ENCODE measurements at regions not wholly inside any gene's neighbourhood (a gene's known extent, or its start where the extent isn't known, plus 50 kb on each side); places are given as distances from the start of the nearest gene placed in this dataset.

GRCh38 chr16:63752347-63752746 lies 1369.5 kb downstream of the CDH11 start:
- Histone ChIP-seq H3K9me2 (replicated peaks; ENCODE audit: insufficient read depth, low read length) (no peaks in the 10 kb centered on the region), H3K4me1 (ENCODE audit: low read length) (no peaks in the 10 kb centered on the region), H3K4me3 (ENCODE audit: low read length) (no peak overlapping the region), H3K9ac (ENCODE audit: low read length) (no peak overlapping the region), H3K4me2 (ENCODE audit: low read depth, low read length) (no peak overlapping the region), H3K79me2 (ENCODE audit: low read length) (no peaks in the 10 kb centered on the region), H2AFZ (ENCODE audit: low read length) (no peak overlapping the region), H3F3A (ENCODE audit: insufficient read depth, low read length) (no peaks in the 10 kb centered on the region), H4K20me1 (ENCODE audit: insufficient read depth, low read length) (no peaks in the 10 kb centered on the region), H3K27ac (ENCODE audit: low read length) (no peak overlapping the region), H3K9me3 (replicated peaks; ENCODE audit: insufficient read depth, low read length) (no peaks in the 10 kb centered on the region), H3K27me3 (replicated peaks; ENCODE audit: insufficient read depth, low read length) (no peaks in the 10 kb centered on the region), H3K36me3 (replicated peaks; ENCODE audit: insufficient read depth, low read length) (no peaks in the 10 kb centered on the region)
- TF ChIP-seq EZH2phosphoT487 (IDR thresholded peaks at IDR 0.05; ENCODE audit: low read length) (no peak), CTCF (IDR thresholded peaks at IDR 0.05; ENCODE audit: low read length) (no peak), EZH2 (optimal IDR thresholded peaks at IDR 0.05; ENCODE audit: low read depth, low read length) (no peak)
- DNase-seq = no peak

- no peak overlapping the region for H3K9ac ChIP-seq (ENCODE audit: low read length)
- no peaks in the 10 kb centered on the region for H3K27me3 ChIP-seq (replicated peaks; ENCODE audit: insufficient read depth, low read length)
- no peaks in the 10 kb centered on the region for H3K9me3 ChIP-seq (replicated peaks; ENCODE audit: insufficient read depth, low read length)
- no peaks in the 10 kb centered on the region for H3K9me2 ChIP-seq (replicated peaks; ENCODE audit: insufficient read depth, low read length)
- no peaks in the 10 kb centered on the region for H3F3A ChIP-seq (ENCODE audit: insufficient read depth, low read length)
- H3K36me3 ChIP-seq (replicated peaks; ENCODE audit: insufficient read depth, low read length) = no peaks in the 10 kb centered on the region
- no peak for DNase-seq
- H3K4me3 ChIP-seq (ENCODE audit: low read length) = no peak overlapping the region
- H2AFZ ChIP-seq (ENCODE audit: low read length) = no peak overlapping the region
- no peaks in the 10 kb centered on the region for H4K20me1 ChIP-seq (ENCODE audit: insufficient read depth, low read length)
- no peak overlapping the region for H3K27ac ChIP-seq (ENCODE audit: low read length)
- TF ChIP-seq EZH2 (optimal IDR thresholded peaks at IDR 0.05; ENCODE audit: low read depth, low read length) = no peak
- TF ChIP-seq CTCF (IDR thresholded peaks at IDR 0.05; ENCODE audit: low read length) = no peak
- TF ChIP-seq EZH2phosphoT487 (IDR thresholded peaks at IDR 0.05; ENCODE audit: low read length) = no peak
- H3K4me1 ChIP-seq (ENCODE audit: low read length) = no peaks in the 10 kb centered on the region
- H3K79me2 ChIP-seq (ENCODE audit: low read length) = no peaks in the 10 kb centered on the region
- H3K4me2 ChIP-seq (ENCODE audit: low read depth, low read length) = no peak overlapping the region
These were observed 1372.6 kb downstream of the CDH11 start for GRCh38 chr16:63749276-63749675.

- no peak for DNase-seq
- Histone ChIP-seq H3K4me1 (ENCODE audit: low read length) (no peaks in the 10 kb centered on the region), H3K79me2 (ENCODE audit: low read length) (no peaks in the 10 kb centered on the region), H3K27me3 (replicated peaks; ENCODE audit: insufficient read depth, low read length) (no peaks in the 10 kb centered on the region), H4K20me1 (ENCODE audit: insufficient read depth, low read length) (no peaks in the 10 kb centered on the region), H3F3A (ENCODE audit: insufficient read depth, low read length) (no peaks in the 10 kb centered on the region), H3K36me3 (replicated peaks; ENCODE audit: insufficient read depth, low read length) (no peaks in the 10 kb centered on the region), H3K9me3 (replicated peaks; ENCODE audit: insufficient read depth, low read length) (no peaks in the 10 kb centered on the region), H3K9ac (ENCODE audit: low read length) (no peak overlapping the region), H3K27ac (ENCODE audit: low read length) (no peak overlapping the region), H3K4me3 (ENCODE audit: low read length) (no peak overlapping the region), H3K4me2 (ENCODE audit: low read depth, low read length) (no peak overlapping the region), H3K9me2 (replicated peaks; ENCODE audit: insufficient read depth, low read length) (no peaks in the 10 kb centered on the region), H2AFZ (ENCODE audit: low read length) (no peak overlapping the region)
- TF ChIP-seq EZH2phosphoT487 (IDR thresholded peaks at IDR 0.05; ENCODE audit: low read length) (no peak), EZH2 (optimal IDR thresholded peaks at IDR 0.05; ENCODE audit: low read depth, low read length) (no peak)
These were observed 1376.4 kb downstream of the CDH11 start for GRCh38 chr16:63745456-63745855.

GRCh38 chr16:63744077-63744874 lies 1377.6 kb downstream of the CDH11 start:
- no peaks in the 10 kb centered on the region for H3F3A ChIP-seq (ENCODE audit: insufficient read depth, low read length)
- TF ChIP-seq CTCF (IDR thresholded peaks at IDR 0.05; ENCODE audit: low read length) (no peak), EZH2phosphoT487 (IDR thresholded peaks at IDR 0.05; ENCODE audit: low read length) (no peak), EZH2 (optimal IDR thresholded peaks at IDR 0.05; ENCODE audit: low read depth, low read length) (no peak)
- no peak for DNase-seq
- no peaks in the 10 kb centered on the region for H3K4me1 ChIP-seq (ENCODE audit: low read length)
- H3K9me3 ChIP-seq (replicated peaks; ENCODE audit: insufficient read depth, low read length) = no peaks in the 10 kb centered on the region
- H4K20me1 ChIP-seq (ENCODE audit: insufficient read depth, low read length) = no peaks in the 10 kb centered on the region
- H3K9me2 ChIP-seq (replicated peaks; ENCODE audit: insufficient read depth, low read length) = no peaks in the 10 kb centered on the region
- H3K27me3 ChIP-seq (replicated peaks; ENCODE audit: insufficient read depth, low read length) = no peaks in the 10 kb centered on the region
- H3K9ac ChIP-seq (ENCODE audit: low read length) = no peak overlapping the region
- H3K4me3 ChIP-seq (ENCODE audit: low read length) = no peak overlapping the region
- H3K4me2 ChIP-seq (ENCODE audit: low read depth, low read length) = no peak overlapping the region
- H3K27ac ChIP-seq (ENCODE audit: low read length) = no peak overlapping the region
- H3K79me2 ChIP-seq (ENCODE audit: low read length) = no peaks in the 10 kb centered on the region
- H3K36me3 ChIP-seq (replicated peaks; ENCODE audit: insufficient read depth, low read length) = no peaks in the 10 kb centered on the region
- no peak overlapping the region for H2AFZ ChIP-seq (ENCODE audit: low read length)
